K562 (cell line): ENCODE measurements at regions not wholly inside any gene's neighbourhood (a gene's known extent, or its start where the extent isn't known, plus 50 kb on each side); places are given as distances from the start of the nearest gene placed in this dataset.

Experiments used
- CBX3 ChIP-seq, 2 experiments: IDR thresholded peaks; 1 replicate in 1 of 2; 2 replicates in 1 of 2; pipeline ENCODE4 v1.6.1; 2012; ENCODE audit warnings: inconsistent platforms in 2 of 2, low read length in 2 of 2, borderline replicate concordance in 1 of 2, control low read depth in 1 of 2
- CHD1 ChIP-seq: fragments of 200-600 bp; sonication (generic); IDR thresholded peaks from one replicate; pipeline ENCODE4 v1.6.1; 2012; ENCODE audit warnings: mild to moderate bottlenecking, moderate library complexity, low read length, inconsistent platforms
- CTCF ChIP-seq, 3 experiments: IDR thresholded peaks in 2 of 3; conservative IDR thresholded peaks in 1 of 3; 2 replicates each; pipeline ENCODE4 v1.5.1; 2011 to 2012; ENCODE audit warnings: low read length in 3 of 3, mild to moderate bottlenecking in 3 of 3, control low read depth in 2 of 3, improper control_type of control experiment in 1 of 3, inconsistent platforms in 1 of 3, low read depth in 1 of 3, mixed read lengths in 1 of 3, moderate library complexity in 1 of 3; ENCODE audit not compliant: insufficient read depth in 2 of 3
- HDAC2 ChIP-seq: fragments of 450-650 bp; IDR thresholded peaks from 2 replicates; pipeline ENCODE4 v1.6.1; 2016; ENCODE audit warnings: mild to moderate bottlenecking
- MTA3 ChIP-seq: fragments of 450-650 bp; formaldehyde crosslinking; IDR thresholded peaks from 2 replicates; pipeline ENCODE4 v1.6.1; 2017; ENCODE audit warnings: mild to moderate bottlenecking, borderline replicate concordance
- NR2C2 ChIP-seq, 2 experiments: fragments of 200-800 bp in 1 of 2; sonication (Bioruptor generic) in 1 of 2; sonication (generic) in 1 of 2; formaldehyde crosslinking in 1 of 2; IDR thresholded peaks; 2 replicates each; pipeline versions ENCODE4 v1.6.1 to v1.8.0; 2016 to 2022; ENCODE audit warnings: mild to moderate bottlenecking in 1 of 2, missing compliant biosample characterization in 1 of 2, missing genetic modification characterization in 1 of 2, missing genetic modification reagents in 1 of 2
- PML ChIP-seq: IDR thresholded peaks from 2 replicates; pipeline ENCODE4 v1.6.1; 2012; ENCODE audit warnings: low read length, inconsistent platforms
- RCOR1 ChIP-seq, 2 experiments: IDR thresholded peaks; 2 replicates each; pipeline ENCODE4 v1.6.1; 2012; ENCODE audit warnings: low read depth in 2 of 2, low read length in 2 of 2, borderline replicate concordance in 1 of 2, improper control_type of control experiment in 1 of 2
- SMAD1 ChIP-seq: fragments of 150-350 bp; IDR thresholded peaks from 2 replicates; pipeline ENCODE4 v1.6.1; 2014; ENCODE audit warnings: low read length, low read depth; ENCODE audit not compliant: partially characterized antibody
- TCFL5 ChIP-seq: fragments of 250-450 bp; sonication (Bioruptor Pico); conservative IDR thresholded peaks from 2 replicates; pipeline ENCODE4 v1.6.1; 2021; ENCODE audit warnings: mild to moderate bottlenecking, moderate library complexity, matching md5 sums
- U2AF2 ChIP-seq: fragments of 200-400 bp; formaldehyde crosslinking; optimal IDR thresholded peaks from 2 replicates; pipeline ENCODE3; 2017; ENCODE audit warnings: low read depth, mild to moderate bottlenecking, low read length
- ZNF121 ChIP-seq: sonication (generic); formaldehyde crosslinking; conservative IDR thresholded peaks from 2 replicates; pipeline ENCODE4 v1.8.0; 2022; ENCODE audit warnings: missing genetic modification reagents
- ZNF830 ChIP-seq: fragments of 250-450 bp; sonication (Bioruptor Pico); IDR thresholded peaks from 2 replicates; pipeline ENCODE4 v1.5.0; 2021; ENCODE audit warnings: mild to moderate bottlenecking

GRCh38 chr3:104523136-104523535 is 843.6 kb upstream of the ALCAM start:
- TF ChIP-seq NR2C2 (CRISPR knock-in tag; IDR thresholded peaks at IDR 0.05) (no peak), NR2C2 (tag; IDR thresholded peaks at IDR 0.05) (no peak), RCOR1 (IDR thresholded peaks at IDR 0.05; ENCODE audit: borderline replicate concordance in 1 of 2, low read depth in 2 of 2, low read length in 2 of 2) (no peak), ZNF830 (CRISPR knock-in tag) (no peak), TCFL5 (CRISPR knock-in tag) (no peak), CBX3 (IDR thresholded peaks at IDR 0.05; ENCODE audit: borderline replicate concordance in 1 of 2, low read length in 2 of 2) (no peak), PML (no peak), CHD1 (no peak), CTCF (IDR thresholded peaks at IDR 0.05 in 2 of 3, conservative IDR thresholded peaks at IDR 0.05 in 1 of 3; ENCODE audit: insufficient read depth in 2 of 3, low read depth in 1 of 3, low read length in 3 of 3) (no peak), SMAD1 (no peak), U2AF2 (no peak), HDAC2 (no peak), MTA3 (no peak), ZNF121 (CRISPR knock-in tag) (no peak)
